Fibroblast of lung (primary cell): ENCODE measurements at regions not wholly inside any gene's neighbourhood (a gene's known extent, or its start where the extent isn't known, plus 50 kb on each side); places are given as distances from the start of the nearest gene placed in this dataset.

Experiments
- DNase-seq, 2 donors: peaks; one replicate each; pipeline versions ENCODE4 v3.0.0 to v3.0.0-alpha.2; 2010; ENCODE audit warnings: low read depth in 2 of 2
- H2AFZ ChIP-seq: 2 replicates; pipeline ENCODE4 v1.5.1; 2012; ENCODE audit warnings: low read length, control low read depth, inconsistent platforms
- H3K27ac ChIP-seq: 2 replicates; pipeline ENCODE4 v1.5.1; 2011; ENCODE audit warnings: low read length, control low read depth; ENCODE audit not compliant: insufficient read depth
- H3K27me3 ChIP-seq: 2 replicates; pipeline ENCODE4 v1.5.1; 2011; ENCODE audit warnings: mild to moderate bottlenecking, low read length; ENCODE audit not compliant: control insufficient read depth, insufficient read depth
- H3K36me3 ChIP-seq: 2 replicates; pipeline ENCODE4 v1.5.1; 2011; ENCODE audit warnings: low read length; ENCODE audit not compliant: control insufficient read depth, insufficient read depth
- H3K4me1 ChIP-seq: 2 replicates; pipeline ENCODE4 v1.5.1; 2011; ENCODE audit warnings: low read length; ENCODE audit not compliant: control insufficient read depth, insufficient read depth; ENCODE audit errors: extremely low read depth
- H3K4me2 ChIP-seq: 2 replicates; pipeline ENCODE4 v1.5.1; 2011; ENCODE audit warnings: low read length, control low read depth; ENCODE audit not compliant: insufficient read depth; ENCODE audit errors: extremely low read depth
- H3K4me3 ChIP-seq, 4 experiments: fragments of 200-600 bp in 1 of 4; sonication (generic) in 1 of 4; replicated peaks in 1 of 4; 2 replicates each; pipeline ENCODE4 v1.5.1; 2011 to 2016; ENCODE audit warnings: low read length in 4 of 4, low read depth in 3 of 4, mild to moderate bottlenecking in 3 of 4, control low read depth in 2 of 4, inconsistent platforms in 1 of 4, mixed read lengths in 1 of 4; ENCODE audit not compliant: insufficient read depth in 1 of 4; ENCODE audit errors: control extremely low read depth in 1 of 4
- H3K79me2 ChIP-seq: 2 replicates; pipeline ENCODE4 v1.5.1; 2012; ENCODE audit warnings: mild to moderate bottlenecking, low read length, inconsistent platforms; ENCODE audit not compliant: control insufficient read depth, insufficient read depth
- H3K9ac ChIP-seq: 2 replicates; pipeline ENCODE4 v1.5.1; 2011; ENCODE audit warnings: mild to moderate bottlenecking, low read length, control low read depth; ENCODE audit not compliant: insufficient read depth
- H3K9me3 ChIP-seq: 2 replicates; pipeline ENCODE4 v1.5.1; 2012; ENCODE audit warnings: low read depth, low read length; ENCODE audit not compliant: control insufficient read depth, insufficient read depth
- H4K20me1 ChIP-seq: 2 replicates; pipeline ENCODE4 v1.5.1; 2011; ENCODE audit warnings: low read length; ENCODE audit not compliant: control insufficient read depth, insufficient read depth; ENCODE audit errors: extremely low read depth
- CTCF ChIP-seq, 2 donors: IDR thresholded peaks in 1 of 2; conservative IDR thresholded peaks in 1 of 2; 1 replicate in 1 of 2; 2 replicates in 1 of 2; pipeline ENCODE4 v1.5.1; 2011 to 2012; ENCODE audit warnings: low read length in 2 of 2, control low read depth in 1 of 2, inconsistent platforms in 1 of 2, low read depth in 1 of 2, mild to moderate bottlenecking in 1 of 2
- EZH2 ChIP-seq: IDR thresholded peaks from 2 replicates; pipeline ENCODE4 v1.5.1; 2012; ENCODE audit warnings: low read length, control low read depth, mild to moderate bottlenecking; ENCODE audit errors: missing control alignments

GRCh38 chr4:61024610-61025009 is 175.5 kb upstream of the ADGRL3 start:
- no peak overlapping the region for H2AFZ ChIP-seq
- no peaks in the 10 kb centered on the region for H3K9me3 ChIP-seq
- H3K4me2 ChIP-seq = no peak overlapping the region
- H4K20me1 ChIP-seq = no peaks in the 10 kb centered on the region
- no peak overlapping the region for H3K27ac ChIP-seq
- H3K9ac ChIP-seq = no peak overlapping the region
- no peaks in the 10 kb centered on the region for H3K27me3 ChIP-seq
- DNase-seq = no peak
- H3K4me3 ChIP-seq = no peak overlapping the region
- H3K4me1 ChIP-seq = no peaks in the 10 kb centered on the region
- no peaks in the 10 kb centered on the region for H3K36me3 ChIP-seq
- TF ChIP-seq EZH2 (no peak), CTCF (conservative IDR thresholded peaks at IDR 0.05 in 1 of 2, IDR thresholded peaks at IDR 0.05 in 1 of 2; ENCODE audit: low read depth in 1 of 2, low read length in 2 of 2) (no peak)
- H3K79me2 ChIP-seq = no peaks in the 10 kb centered on the region

- Histone ChIP-seq H3K9ac (no peak overlapping the region), H3K27ac (no peak overlapping the region), H3K79me2 (no peaks in the 10 kb centered on the region), H4K20me1 (no peaks in the 10 kb centered on the region), H3K27me3 (no peaks in the 10 kb centered on the region), H3K4me2 (no peak overlapping the region), H3K36me3 (no peaks in the 10 kb centered on the region), H2AFZ (no peak overlapping the region), H3K9me3 (no peaks in the 10 kb centered on the region), H3K4me3 (no peak overlapping the region), H3K4me1 (no peaks in the 10 kb centered on the region)
- TF ChIP-seq EZH2 = no peak
- TF ChIP-seq CTCF (conservative IDR thresholded peaks at IDR 0.05 in 1 of 2, IDR thresholded peaks at IDR 0.05 in 1 of 2; ENCODE audit: low read depth in 1 of 2, low read length in 2 of 2) = no peak
- DNase-seq = no peak
Observed at GRCh38 chr4:61027939-61028338, 172.2 kb upstream of the ADGRL3 start.

- no peak for TF ChIP-seq EZH2
- TF ChIP-seq CTCF (conservative IDR thresholded peaks at IDR 0.05 in 1 of 2, IDR thresholded peaks at IDR 0.05 in 1 of 2; ENCODE audit: low read depth in 1 of 2, low read length in 2 of 2) = no peak
- H3K4me1 ChIP-seq = no peaks in the 10 kb centered on the region
Observed at GRCh38 chr4:61036071-61036684, 163.9 kb upstream of the ADGRL3 start.

More at GRCh38 chr4:61036071-61036684, 163.9 kb upstream of the ADGRL3 start:
- H3K4me2 ChIP-seq = no peak overlapping the region
- H4K20me1 ChIP-seq = no peaks in the 10 kb centered on the region
- no peak for DNase-seq
- no peaks in the 10 kb centered on the region for H3K36me3 ChIP-seq
- no peak overlapping the region for H3K4me3 ChIP-seq
- no peaks in the 10 kb centered on the region for H3K27me3 ChIP-seq
- no peak overlapping the region for H2AFZ ChIP-seq
- H3K79me2 ChIP-seq = no peaks in the 10 kb centered on the region
- no peak overlapping the region for H3K9ac ChIP-seq
- H3K9me3 ChIP-seq = no peaks in the 10 kb centered on the region
- no peak overlapping the region for H3K27ac ChIP-seq
